ENCODE measurements at regions not wholly inside any gene's neighbourhood (a gene's known extent, or its start where the extent isn't known, plus 50 kb on each side); places are given as distances from the start of the nearest gene placed in this dataset.

- DNase-seq (ENCODE audit: low read depth, low spot score), result peak; percentile 21
- Histone ChIP-seq H3K36me3 (ENCODE audit: control insufficient read depth in 2 of 2, extremely low read depth in 1 of 2, insufficient read depth in 2 of 2, low read length in 2 of 2) (no peaks in the 10 kb centered on the region), H3K4me2 (ENCODE audit: insufficient read depth, low read length) (peak overlapping the region; percentile 15), H3K9me1 (replicated peaks; ENCODE audit: control insufficient read depth, extremely low read depth, insufficient read depth, low read length) (no peaks in the 10 kb centered on the region), H4K20me1 (replicated peaks; ENCODE audit: control insufficient read depth, extremely low read depth, insufficient read depth, low read length) (no peaks in the 10 kb centered on the region), H3K4me3 (replicated peaks in 1 of 3; ENCODE audit: insufficient read depth in 1 of 3, low read depth in 1 of 3, low read length in 3 of 3) (peak overlapping the region in 1 of 3 experiments; percentile 6), H3K27me3 (ENCODE audit: control insufficient read depth in 2 of 2, insufficient read depth in 2 of 2, low read length in 2 of 2) (peaks cover 15 to 17% of the 10 kb centered on the region in 2 experiments), H3K27ac (ENCODE audit: insufficient read depth, low read depth, low read length) (no peak overlapping the region), H3K9ac (replicated peaks; ENCODE audit: extremely low read depth, insufficient read depth, low read length) (no peak overlapping the region), H2AFZ (ENCODE audit: low read depth, low read length) (peak overlapping the region; percentile 17), H3K79me2 (ENCODE audit: control insufficient read depth, insufficient read depth, low read length) (no peaks in the 10 kb centered on the region), H3K9me3 (replicated peaks; ENCODE audit: control insufficient read depth, insufficient read depth, low read length) (no peaks in the 10 kb centered on the region), H3K4me1 (ENCODE audit: control insufficient read depth, extremely low read depth, insufficient read depth, low read length) (peaks cover 10% of the 10 kb centered on the region)
- FAIRE-seq, result peak; percentile 49
- no peak for TF ChIP-seq FOS (IDR thresholded peaks at IDR 0.05; ENCODE audit: borderline replicate concordance, insufficient read depth, low read length)
- no peak for TF ChIP-seq POLR2AphosphoS5 (IDR thresholded peaks at IDR 0.05; ENCODE audit: insufficient read depth, low read depth, low read length)
- TF ChIP-seq JUN (IDR thresholded peaks at IDR 0.05; ENCODE audit: borderline replicate concordance, insufficient read depth, insufficient read length, low read depth), result no peak
- no peak for TF ChIP-seq MAX (IDR thresholded peaks at IDR 0.05; ENCODE audit: insufficient read depth, insufficient read length)
- TF ChIP-seq CTCF (IDR thresholded peaks at IDR 0.05; ENCODE audit: extremely low read depth in 1 of 2, insufficient read depth in 1 of 2, low read depth in 1 of 2, low read length in 2 of 2), result no peak
- dilution Hi-C loops (cut with MboI; ENCODE audit: extremely low pct_ligation_motif_present, low sequenced_read_pairs), result no loop called here
- ChIA-PET POLR2A (no interaction called here), CTCF (interaction anchor here (0.8 to 3.2 kb wide), 5 partner anchors 11 to 151 kb away, joined by 3 to 15 read pairs (median 6); no protein-coding TSS in a partner anchor)
- intact Hi-C loops (cut with micrococcal nuclease), result loop anchor here (5.0 kb wide), 3 partner anchors 167 to 492 kb away; no protein-coding TSS in a partner anchor
- BruUV-seq (replicated peaks), result no TSS peak
Observed at GRCh38 chr6:27669295-27669623, 196.4 kb upstream of the ZNF184 start.

Measured in endothelial cell of umbilical vein (primary cell).